ENCODE measurements at regions not wholly inside any gene's neighbourhood (a gene's known extent, or its start where the extent isn't known, plus 50 kb on each side); places are given as distances from the start of the nearest gene placed in this dataset.

- intact Hi-C loops (cut with micrococcal nuclease), result no loop called here
Measured at GRCh38 chrX:46298821-46299220, 246.4 kb downstream of the ZNF674 start.

GRCh38 chrX:46295963-46296362 is 249.3 kb downstream of the ZNF674 start:
- CTCF ChIA-PET, result no interaction called here
- H3K4me3 Mint-ChIP-seq, result no peak overlapping the region
- ATAC-seq (no peak), DNase-seq (no peak)
- H3K9me3 Mint-ChIP-seq, result no peaks in the 10 kb centered on the region
- POLR2A ChIA-PET, result no interaction called here
- TF ChIP-seq CTCF (IDR thresholded peaks at IDR 0.05), result no peak
- intact Hi-C loops (cut with micrococcal nuclease), result no loop called here
- no peak overlapping the region for H3K27ac Mint-ChIP-seq
- no peaks in the 10 kb centered on the region for H3K36me3 Mint-ChIP-seq (ENCODE audit: low read depth)
- peaks cover 2% of the 10 kb centered on the region for H3K27me3 Mint-ChIP-seq
- H3K4me1 Mint-ChIP-seq (ENCODE audit: low read depth), result no peaks in the 10 kb centered on the region

More at GRCh38 chrX:46298821-46299220, 246.4 kb downstream of the ZNF674 start:
- DNase-seq (no peak), ATAC-seq (no peak)
- H3K27me3 Mint-ChIP-seq, result peaks cover 2% of the 10 kb centered on the region
- H3K36me3 Mint-ChIP-seq (ENCODE audit: low read depth), result no peaks in the 10 kb centered on the region
- H3K9me3 Mint-ChIP-seq, result no peaks in the 10 kb centered on the region
- CTCF ChIA-PET, result no interaction called here
- POLR2A ChIA-PET, result no interaction called here
- TF ChIP-seq CTCF (IDR thresholded peaks at IDR 0.05), result no peak
- no peak overlapping the region for H3K27ac Mint-ChIP-seq
- H3K4me3 Mint-ChIP-seq, result no peak overlapping the region
- H3K4me1 Mint-ChIP-seq (ENCODE audit: low read depth), result no peaks in the 10 kb centered on the region

- H3K4me1 Mint-ChIP-seq (ENCODE audit: low read depth), result no peaks in the 10 kb centered on the region
- intact Hi-C loops (cut with micrococcal nuclease), result no loop called here
- H3K36me3 Mint-ChIP-seq (ENCODE audit: low read depth), result no peaks in the 10 kb centered on the region
Measured at GRCh38 chrX:46294234-46294633, 251.0 kb downstream of the ZNF674 start.

GRCh38 chrX:46279925-46280313 is 265.3 kb downstream of the ZNF674 start:
- ChIA-PET CTCF (no interaction called here), POLR2A (no interaction called here)
- intact Hi-C loops (cut with micrococcal nuclease), result no loop called here
- ATAC-seq, result peak; percentile 71
- peaks cover 23% of the 10 kb centered on the region for H3K4me1 Mint-ChIP-seq (ENCODE audit: low read depth)
- peak overlapping the region; percentile 80 for H3K27ac Mint-ChIP-seq
- no peak for DNase-seq
- TF ChIP-seq CTCF (IDR thresholded peaks at IDR 0.05), result no peak
- no peak overlapping the region for H3K4me3 Mint-ChIP-seq
- no peaks in the 10 kb centered on the region for H3K27me3 Mint-ChIP-seq
- no peaks in the 10 kb centered on the region for H3K36me3 Mint-ChIP-seq (ENCODE audit: low read depth)
- no peaks in the 10 kb centered on the region for H3K9me3 Mint-ChIP-seq

More at GRCh38 chrX:46294234-46294633, 251.0 kb downstream of the ZNF674 start:
- ATAC-seq (no peak), DNase-seq (no peak)
- no peak overlapping the region for H3K4me3 Mint-ChIP-seq
- POLR2A ChIA-PET, result no interaction called here
- H3K9me3 Mint-ChIP-seq, result no peaks in the 10 kb centered on the region
- H3K27me3 Mint-ChIP-seq, result peaks cover 2% of the 10 kb centered on the region
- H3K27ac Mint-ChIP-seq, result no peak overlapping the region
- CTCF ChIA-PET, result no interaction called here
- no peak for TF ChIP-seq CTCF (IDR thresholded peaks at IDR 0.05)

GRCh38 chrX:46279214-46279924 is 265.9 kb downstream of the ZNF674 start:
- Mint-ChIP-seq H3K4me3 (peak overlapping the region; percentile 22), H3K27me3 (no peaks in the 10 kb centered on the region), H3K36me3 (ENCODE audit: low read depth) (no peaks in the 10 kb centered on the region), H3K4me1 (ENCODE audit: low read depth) (peaks cover 23% of the 10 kb centered on the region), H3K9me3 (no peaks in the 10 kb centered on the region), H3K27ac (peak overlapping the region; percentile 80)
- TF ChIP-seq CTCF (IDR thresholded peaks at IDR 0.05), result no peak
- POLR2A ChIA-PET, result no interaction called here
- CTCF ChIA-PET, result no interaction called here
- DNase-seq, result peak; percentile 25
- peak; percentile 71 for ATAC-seq
- intact Hi-C loops (cut with micrococcal nuclease), result no loop called here
